ENCODE measurements at regions not wholly inside any gene's neighbourhood (a gene's known extent, or its start where the extent isn't known, plus 50 kb on each side); places are given as distances from the start of the nearest gene placed in this dataset.

DNA sequence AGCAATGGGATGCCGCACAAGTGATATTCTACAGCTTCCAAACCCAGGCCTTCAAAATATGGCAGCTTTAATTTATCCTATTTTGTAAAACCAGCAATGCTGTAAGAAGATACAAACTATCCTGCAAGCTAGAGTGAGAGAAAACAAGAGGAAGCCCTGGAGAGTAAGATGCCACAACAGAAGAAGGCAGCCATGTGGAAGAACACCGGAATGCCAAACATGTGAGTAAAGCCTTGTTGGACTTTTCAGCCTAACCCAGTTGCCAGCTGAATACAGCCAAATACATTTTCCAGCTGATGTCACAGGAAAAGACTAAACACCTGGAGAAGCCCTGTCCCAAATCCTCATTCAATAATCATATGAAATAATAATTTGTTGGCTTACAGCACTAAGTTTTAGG is 1115.1 kb upstream of the CADM2 start:
- TF ChIP-seq POLR2A (IDR thresholded peaks at IDR 0.05; ENCODE audit: low read length): no peak
- TF ChIP-seq GATA1 (IDR thresholded peaks at IDR 0.05; ENCODE audit: low read depth, low read length): no peak
- DNase-seq: no peak

DNA sequence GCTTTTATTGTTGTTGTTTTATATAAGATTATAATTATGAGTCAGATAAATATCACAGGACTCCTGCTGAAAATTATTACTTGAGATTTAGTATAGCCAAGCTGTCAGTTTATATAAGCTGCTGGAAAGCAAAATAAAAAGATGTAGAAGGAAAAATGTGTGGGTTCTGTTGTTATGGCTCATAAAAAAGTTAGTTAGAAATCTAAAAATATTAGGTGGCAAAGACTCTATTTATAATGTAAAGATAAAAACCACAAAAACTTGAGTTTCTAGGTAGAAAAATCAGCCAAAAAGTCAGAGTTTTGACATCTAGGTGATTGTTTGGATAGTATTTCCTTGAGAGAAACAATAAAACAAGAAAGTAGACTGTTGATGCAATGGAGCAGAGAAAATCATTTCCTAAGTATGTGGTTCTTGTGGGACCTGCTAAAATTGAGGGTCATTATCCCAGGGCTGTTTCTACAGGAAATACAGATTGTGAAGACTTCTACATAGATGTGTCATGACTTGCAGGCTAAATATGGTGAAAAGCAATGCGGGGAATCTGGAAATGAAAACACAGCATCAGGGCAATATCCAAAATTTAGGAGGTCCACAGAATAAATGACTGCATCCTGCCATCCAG is 1109.6 kb upstream of the CADM2 start:
- TF ChIP-seq GATA1 (IDR thresholded peaks at IDR 0.05; ENCODE audit: low read depth, low read length) (no peak), POLR2A (IDR thresholded peaks at IDR 0.05; ENCODE audit: low read length) (no peak)
- no peak for DNase-seq

DNA sequence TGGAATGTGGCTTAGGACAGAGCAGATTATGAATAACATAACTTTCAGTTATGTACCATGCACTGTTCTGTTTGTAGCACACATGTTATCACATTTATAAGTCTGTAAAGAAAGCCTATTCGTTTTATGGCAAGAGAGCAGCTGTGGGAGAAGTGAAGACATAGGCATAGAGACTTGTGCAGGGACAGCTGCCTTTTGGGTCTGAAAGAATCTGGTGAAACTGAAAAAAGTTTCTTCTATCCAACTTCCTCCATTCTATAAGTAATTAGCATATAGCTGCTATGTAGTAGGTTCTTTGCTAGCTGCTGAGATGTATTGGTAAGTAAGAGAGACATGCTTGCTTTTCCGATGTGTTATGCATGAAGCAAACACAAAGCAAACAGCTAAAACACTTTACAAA is 1095.4 kb upstream of the CADM2 start:
- no peak for TF ChIP-seq GATA1 (IDR thresholded peaks at IDR 0.05; ENCODE audit: low read depth, low read length)
- no peak for TF ChIP-seq POLR2A (IDR thresholded peaks at IDR 0.05; ENCODE audit: low read length)
- no peak for DNase-seq

DNA sequence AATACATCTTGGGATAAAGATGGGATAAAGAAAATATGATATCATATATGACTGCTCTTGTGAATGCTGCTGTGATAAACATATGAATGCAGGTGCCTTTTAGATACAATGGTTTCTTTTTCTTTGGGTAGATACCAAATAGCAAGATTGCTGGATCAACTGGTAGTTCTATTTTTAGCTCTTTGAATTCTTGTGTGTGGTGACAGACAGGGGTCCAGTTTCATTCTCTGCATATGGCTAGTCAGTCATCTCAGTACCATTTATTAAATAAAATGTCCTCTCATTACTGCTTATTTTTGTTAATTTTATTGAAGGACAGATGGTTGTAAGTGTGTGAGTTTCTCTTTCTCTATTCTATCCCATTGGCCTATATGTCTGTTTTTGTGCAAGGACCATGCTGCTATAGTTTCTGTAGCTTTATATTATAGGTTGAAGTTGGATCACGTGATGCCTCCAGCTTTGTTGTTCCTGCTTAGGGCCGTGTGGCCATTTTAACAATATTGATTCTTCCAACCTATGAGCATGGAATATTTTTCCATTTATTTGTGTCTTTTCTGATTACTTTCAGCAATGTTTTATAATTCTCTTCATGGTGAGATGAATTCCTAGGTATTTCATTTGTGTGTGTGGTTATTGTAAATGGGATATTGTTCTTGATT is 1089.8 kb upstream of the CADM2 start:
- no peak for DNase-seq
- no peak for TF ChIP-seq GATA1 (IDR thresholded peaks at IDR 0.05; ENCODE audit: low read depth, low read length)
- no peak for TF ChIP-seq POLR2A (IDR thresholded peaks at IDR 0.05; ENCODE audit: low read length)

DNA sequence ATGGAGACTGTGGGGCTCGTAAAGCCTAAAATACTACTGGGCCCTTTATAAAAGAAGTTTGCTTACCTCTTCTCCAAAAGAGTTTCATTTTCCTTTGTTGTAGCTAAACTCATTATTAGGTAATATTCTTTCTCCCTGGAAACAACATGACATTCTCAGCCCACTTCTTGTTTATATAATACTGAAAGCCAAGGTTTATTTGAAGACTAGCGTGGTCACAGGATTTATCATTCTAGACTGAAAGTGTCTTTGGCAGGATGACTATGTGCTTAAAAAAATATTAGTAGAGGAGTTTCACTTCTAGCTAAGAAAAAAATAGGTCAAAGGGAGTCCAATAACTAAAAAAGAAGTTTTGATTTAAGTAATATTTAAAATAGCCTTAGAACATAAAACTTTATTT is 1085.2 kb upstream of the CADM2 start:
- TF ChIP-seq GATA1 (IDR thresholded peaks at IDR 0.05; ENCODE audit: low read depth, low read length) (no peak), POLR2A (IDR thresholded peaks at IDR 0.05; ENCODE audit: low read length) (no peak)
- no peak for DNase-seq

DNA sequence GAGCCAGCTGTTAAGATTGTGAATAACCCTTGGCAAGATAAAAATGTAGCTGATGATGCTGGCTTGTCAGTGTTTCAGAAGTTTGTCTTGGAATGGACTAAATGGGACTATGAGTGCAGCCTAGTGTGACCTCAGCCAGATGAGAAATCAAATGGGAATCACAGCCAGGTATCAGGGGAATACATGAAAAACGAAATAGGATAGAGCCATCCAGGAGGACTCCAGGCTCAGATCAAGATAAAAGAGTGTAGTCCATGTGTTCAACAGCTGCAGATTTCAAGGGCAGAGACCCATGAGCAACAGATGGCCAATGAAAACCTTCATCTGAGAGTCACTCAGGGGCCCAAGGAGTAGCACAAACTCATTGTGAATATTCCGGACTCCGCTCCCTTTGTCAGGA is 1080.9 kb upstream of the CADM2 start:
- TF ChIP-seq GATA1 (IDR thresholded peaks at IDR 0.05; ENCODE audit: low read depth, low read length): no peak
- TF ChIP-seq POLR2A (IDR thresholded peaks at IDR 0.05; ENCODE audit: low read length): no peak
- no peak for DNase-seq

DNA sequence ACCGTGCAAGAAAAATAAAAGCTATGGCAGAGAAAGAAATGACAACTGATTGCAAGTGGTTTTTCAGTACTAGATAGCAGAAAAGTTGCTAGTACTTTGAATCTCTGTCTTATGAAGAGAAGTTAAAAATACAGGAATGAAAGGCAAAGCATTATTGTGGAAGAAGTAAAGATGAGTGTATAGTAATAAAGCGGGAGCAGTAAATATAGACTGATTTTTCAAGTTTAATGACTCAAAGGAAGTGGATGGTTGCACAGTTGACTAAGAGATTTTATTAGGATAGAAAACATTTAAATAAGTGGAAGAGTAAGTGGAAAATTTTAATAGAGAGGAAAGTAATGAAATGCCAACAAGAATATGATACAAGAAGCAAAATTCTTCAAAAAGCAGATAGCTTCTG is 1076.1 kb upstream of the CADM2 start:
- DNase-seq: no peak
- TF ChIP-seq GATA1 (IDR thresholded peaks at IDR 0.05; ENCODE audit: low read depth, low read length) (no peak), POLR2A (IDR thresholded peaks at IDR 0.05; ENCODE audit: low read length) (no peak)

DNA sequence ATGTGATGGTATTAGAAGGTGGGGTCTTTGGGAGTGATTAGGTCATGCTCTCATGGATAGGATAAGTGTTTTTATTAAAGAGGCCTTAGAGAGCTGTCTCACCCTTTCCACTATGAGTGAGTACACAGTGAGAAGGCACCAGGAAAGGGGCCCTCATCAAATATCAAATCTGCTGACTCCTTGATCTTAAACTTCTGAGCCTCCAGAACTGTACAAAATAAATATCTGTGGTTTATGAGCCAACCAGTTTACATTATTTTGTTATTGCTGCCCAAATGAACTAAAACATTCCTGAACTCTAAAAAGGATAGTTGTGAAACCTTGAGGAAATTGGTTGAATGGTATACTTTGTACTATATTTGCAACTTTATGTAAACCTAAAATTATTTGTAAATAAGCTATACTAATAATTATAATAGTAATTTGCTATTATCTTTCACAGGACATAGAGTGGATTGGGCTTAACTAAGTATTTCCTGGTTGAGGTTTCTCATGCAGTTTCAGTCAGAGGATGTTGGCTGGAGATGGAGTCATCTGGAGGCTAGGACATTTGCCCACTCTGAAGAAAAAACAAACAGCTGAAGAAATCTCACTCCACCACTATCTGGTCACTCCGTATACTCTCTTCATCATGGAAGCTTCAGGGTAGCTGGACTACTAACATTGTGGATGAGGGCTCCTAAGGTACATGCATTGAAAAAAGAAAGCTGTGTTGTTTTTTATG is 1068.6 kb upstream of the CADM2 start:
- no peak for TF ChIP-seq POLR2A (IDR thresholded peaks at IDR 0.05; ENCODE audit: low read length)
- no peak for TF ChIP-seq GATA1 (IDR thresholded peaks at IDR 0.05; ENCODE audit: low read depth, low read length)
- no peak for DNase-seq

DNA sequence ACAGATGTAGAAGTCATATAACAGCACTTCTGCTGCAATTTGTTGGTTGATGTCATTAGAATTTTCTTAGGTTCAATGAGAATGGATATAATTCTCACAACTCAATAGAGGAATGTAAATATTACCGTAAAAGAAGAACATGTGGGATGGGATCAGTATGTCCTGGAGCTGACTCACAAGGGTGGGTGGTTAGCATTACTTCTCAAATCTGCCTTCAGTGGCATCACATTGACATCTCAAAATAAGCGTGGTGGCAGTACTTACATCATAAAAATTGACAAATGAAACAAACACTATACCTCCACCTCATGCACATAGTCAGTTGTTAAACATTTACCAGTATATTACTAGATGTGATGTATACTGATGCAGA is 1068.0 kb upstream of the CADM2 start:
- TF ChIP-seq POLR2A (IDR thresholded peaks at IDR 0.05; ENCODE audit: low read length): no peak
- no peak for TF ChIP-seq GATA1 (IDR thresholded peaks at IDR 0.05; ENCODE audit: low read depth, low read length)
- DNase-seq: no peak

DNA sequence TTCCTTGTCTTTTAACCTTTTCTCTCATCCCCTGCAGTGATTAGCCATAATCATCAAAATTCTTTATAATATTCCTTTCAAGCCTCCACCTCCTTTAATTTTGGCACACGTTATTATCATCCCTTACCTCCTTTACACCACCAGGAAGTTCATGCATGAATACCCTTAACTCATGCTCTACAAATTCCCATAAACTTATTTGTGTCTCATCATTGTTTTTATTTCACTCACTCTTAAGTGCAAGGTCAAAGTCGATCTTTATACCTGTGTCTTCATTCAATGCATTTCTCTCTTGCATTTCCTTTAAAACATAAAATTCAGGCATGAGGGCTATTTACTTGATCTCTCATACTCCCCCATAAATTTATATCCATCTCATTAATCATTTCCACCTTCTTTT is 1064.6 kb upstream of the CADM2 start:
- DNase-seq: no peak

DNA sequence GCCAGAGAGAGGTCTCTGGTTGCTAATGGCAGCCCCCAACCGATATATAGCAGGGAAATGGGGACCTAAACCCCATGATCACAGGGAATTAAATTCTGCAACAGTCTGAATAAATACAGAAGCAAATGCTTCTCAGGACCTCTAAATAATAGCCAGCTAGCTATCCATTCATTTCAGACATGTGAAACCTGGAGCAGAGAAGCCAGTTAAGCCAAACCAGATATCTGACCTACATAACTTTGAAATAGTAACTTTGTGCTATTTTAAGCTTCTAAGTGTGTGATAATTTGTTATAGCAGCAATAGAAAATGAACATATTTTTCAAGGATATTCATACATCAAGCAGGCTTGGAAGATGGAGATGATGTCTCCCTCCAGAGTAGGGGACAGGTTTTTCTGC is 1062.9 kb upstream of the CADM2 start:
- TF ChIP-seq GATA1 (IDR thresholded peaks at IDR 0.05; ENCODE audit: low read depth, low read length) (no peak), POLR2A (IDR thresholded peaks at IDR 0.05; ENCODE audit: low read length) (no peak)
- DNase-seq: no peak

More for the DNA sequence above, 1064.6 kb upstream of the CADM2 start:
- TF ChIP-seq GATA1 (IDR thresholded peaks at IDR 0.05; ENCODE audit: low read depth, low read length) (no peak), POLR2A (IDR thresholded peaks at IDR 0.05; ENCODE audit: low read length) (no peak)

DNA sequence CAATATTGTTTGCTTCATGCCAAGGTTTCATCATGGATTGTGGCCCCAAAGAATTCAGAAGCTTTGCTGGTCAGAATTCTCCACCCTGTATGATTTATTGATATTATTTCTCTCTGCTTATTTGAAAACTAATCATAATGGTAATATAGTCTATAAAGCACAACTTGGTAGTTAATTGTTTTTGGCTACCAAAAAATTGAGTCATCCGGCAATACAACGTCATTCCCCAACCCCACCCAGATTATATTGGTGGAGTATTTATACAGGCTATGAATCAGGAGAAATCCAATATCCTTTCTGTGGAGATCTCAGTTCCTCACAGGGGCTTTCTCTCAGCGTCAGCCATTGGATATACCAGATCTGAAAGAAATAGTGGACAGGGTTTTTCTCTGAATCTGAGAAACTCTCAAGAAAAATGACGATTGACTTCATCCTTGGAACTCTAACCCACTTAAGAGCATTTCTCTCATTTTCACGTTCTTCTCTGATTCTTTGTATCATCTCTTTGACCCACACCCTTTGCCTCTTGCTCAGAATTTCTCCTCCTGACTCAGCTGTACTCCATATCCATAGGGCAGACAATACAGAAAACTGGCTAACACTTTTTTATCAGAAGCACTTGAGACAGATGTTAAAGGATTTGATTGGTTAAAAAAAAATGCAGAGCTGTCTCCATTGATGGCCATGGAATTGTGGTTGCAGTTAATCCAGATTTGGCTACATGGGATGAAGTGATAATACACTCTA is 1055.8 kb upstream of the CADM2 start:
- TF ChIP-seq POLR2A (IDR thresholded peaks at IDR 0.05; ENCODE audit: low read length) (no peak), GATA1 (IDR thresholded peaks at IDR 0.05; ENCODE audit: low read depth, low read length) (no peak)
- no peak for DNase-seq

DNA sequence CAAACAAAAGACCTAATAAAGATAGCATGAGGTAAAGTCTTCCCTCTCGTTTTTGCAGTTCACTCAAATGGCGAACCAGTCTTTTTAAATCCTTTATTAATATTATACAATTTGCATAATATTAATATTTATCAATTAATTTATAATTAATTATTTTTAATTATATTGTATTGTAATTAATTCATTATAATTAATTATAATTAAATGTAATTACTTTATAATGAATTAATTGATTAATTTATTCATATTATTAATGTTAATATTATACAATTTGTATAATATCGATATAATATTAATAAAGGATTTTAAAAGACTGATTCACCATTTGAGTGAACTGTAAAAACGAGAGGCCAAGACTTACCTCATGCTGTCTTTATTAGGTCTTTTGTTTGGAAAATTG is 1045.4 kb upstream of the CADM2 start:
- TF ChIP-seq GATA1 (IDR thresholded peaks at IDR 0.05; ENCODE audit: low read depth, low read length) (no peak), POLR2A (IDR thresholded peaks at IDR 0.05; ENCODE audit: low read length) (no peak)
- DNase-seq: no peak

DNA sequence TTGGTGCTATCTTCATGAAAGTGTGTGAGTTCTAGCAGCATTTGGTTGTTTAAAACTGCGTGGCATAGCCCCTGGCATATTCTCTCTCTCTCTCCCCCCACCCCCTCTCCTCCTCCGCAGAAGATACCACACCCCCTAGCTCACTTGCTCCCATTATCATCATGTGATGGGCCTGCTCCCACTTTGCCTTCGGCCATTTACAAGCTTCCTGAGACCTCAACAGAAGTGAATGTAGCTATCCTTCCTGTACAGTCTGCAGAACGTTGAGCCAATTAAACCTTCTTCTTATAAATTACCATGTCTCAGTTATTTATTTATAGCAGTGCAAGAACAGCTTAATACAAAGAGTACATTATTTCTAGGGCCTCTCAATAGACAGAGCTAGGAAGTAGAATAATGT is 1032.5 kb upstream of the CADM2 start:
- no peak for TF ChIP-seq GATA1 (IDR thresholded peaks at IDR 0.05; ENCODE audit: low read depth, low read length)
- TF ChIP-seq POLR2A (IDR thresholded peaks at IDR 0.05; ENCODE audit: low read length): no peak
- no peak for DNase-seq
